ENCODE measurements at regions not wholly inside any gene's neighbourhood (a gene's known extent, or its start where the extent isn't known, plus 50 kb on each side); places are given as distances from the start of the nearest gene placed in this dataset.
"Not testable (repeated sequence)": the region's sequence is repeated elsewhere in the genome, so short reads cannot be mapped to it uniquely, and the experiment has no call there.

DNA sequence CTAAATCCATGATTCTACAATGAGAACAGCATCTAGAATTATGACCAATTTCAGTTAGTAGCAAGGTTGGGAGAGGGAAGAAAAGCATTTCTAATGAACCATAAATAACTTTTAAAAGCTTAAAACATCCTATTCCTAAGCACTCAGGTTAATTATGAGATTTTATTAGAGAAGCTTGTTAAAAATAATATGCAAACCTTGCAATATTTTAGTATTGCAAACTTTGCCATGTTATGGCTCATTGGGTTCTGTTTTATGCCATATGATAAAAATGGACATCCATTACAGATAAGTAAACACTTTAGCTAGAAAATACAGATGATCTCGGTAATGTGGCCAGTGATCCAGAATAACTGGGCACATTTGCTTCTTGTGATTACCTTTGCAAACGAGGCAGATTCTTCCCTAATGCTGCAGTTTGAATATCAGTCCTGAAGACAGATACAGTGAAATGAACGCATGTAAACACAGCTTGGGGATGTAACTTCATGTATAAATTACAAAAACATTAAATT lies 447.0 kb downstream of the PLK2 start:
- FAIRE-seq = no peak

DNA sequence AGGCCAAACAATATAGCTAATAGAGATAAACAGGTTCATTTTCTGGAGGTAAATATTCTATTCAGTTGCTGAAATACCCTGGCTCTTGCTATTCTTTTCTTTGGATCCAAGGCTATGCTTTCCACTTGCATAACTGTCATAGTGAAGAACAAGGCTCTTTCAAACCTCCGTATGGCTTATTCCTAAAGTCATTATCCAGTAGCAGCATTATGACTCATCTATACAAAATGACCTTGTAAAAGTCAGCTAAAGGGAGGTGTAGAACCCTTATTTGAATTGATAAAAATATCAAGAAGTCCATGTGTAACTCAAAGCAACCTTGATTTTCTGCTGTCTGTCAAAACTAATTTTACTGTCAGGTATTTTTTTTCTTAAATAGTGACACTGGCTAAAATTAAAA lies 447.8 kb downstream of the PLK2 start:
- FAIRE-seq = no peak

DNA sequence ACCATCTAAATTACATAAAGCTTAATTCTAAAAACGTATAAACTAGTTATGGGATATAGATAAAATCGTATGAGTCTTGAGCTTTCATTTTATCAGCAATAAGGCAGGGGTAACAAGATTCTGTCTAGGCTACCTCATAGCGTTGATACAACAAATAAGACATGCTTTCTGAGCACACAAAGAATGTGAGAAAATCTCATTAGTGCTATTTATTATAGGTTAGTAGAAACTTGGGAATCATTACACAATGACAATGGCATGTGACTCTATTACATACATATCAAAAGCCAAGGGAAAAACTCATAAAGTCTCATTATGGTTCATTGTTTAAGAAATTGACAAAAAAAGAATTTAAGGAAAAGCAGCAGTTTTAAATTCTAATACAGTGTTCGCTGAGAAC lies 448.6 kb downstream of the PLK2 start:
- FAIRE-seq = no peak

GRCh38 chr5:58009754-58010153 lies 450.1 kb downstream of the PLK2 start:
- no peak for FAIRE-seq

- FAIRE-seq = no peak
Measured at GRCh38 chr5:58002323-58002722, 457.6 kb downstream of the PLK2 start.

- FAIRE-seq = no peak
Measured at GRCh38 chr5:57993866-57994265, 466.0 kb downstream of the PLK2 start.

- no peak for FAIRE-seq
Measured at GRCh38 chr5:57989378-57989777, 470.5 kb downstream of the PLK2 start.

GRCh38 chr5:57988813-57989212 lies 471.1 kb downstream of the PLK2 start:
- no peak for FAIRE-seq

DNA sequence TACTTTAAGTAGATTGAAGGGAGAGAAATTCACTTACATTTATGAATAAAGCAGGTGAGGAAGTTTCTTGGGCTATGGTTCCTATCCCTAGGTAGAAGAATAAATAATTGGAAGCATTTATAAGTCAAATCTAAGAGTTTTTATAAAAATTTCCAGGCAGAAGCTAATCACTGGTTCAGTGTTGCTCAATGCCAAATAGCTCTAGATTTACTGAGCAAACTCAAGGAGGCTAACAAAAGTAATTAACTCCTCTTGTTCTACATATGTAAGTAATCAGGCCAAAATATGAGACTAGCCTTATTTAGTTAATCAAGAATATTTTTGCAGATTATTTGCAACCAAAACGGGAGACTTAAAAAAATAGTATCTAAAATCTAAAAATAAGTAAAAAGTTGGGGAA lies 472.3 kb downstream of the PLK2 start:
- FAIRE-seq = no peak

GRCh38 chr5:57986761-57987341 lies 473.0 kb downstream of the PLK2 start:
- no peak for FAIRE-seq

DNA sequence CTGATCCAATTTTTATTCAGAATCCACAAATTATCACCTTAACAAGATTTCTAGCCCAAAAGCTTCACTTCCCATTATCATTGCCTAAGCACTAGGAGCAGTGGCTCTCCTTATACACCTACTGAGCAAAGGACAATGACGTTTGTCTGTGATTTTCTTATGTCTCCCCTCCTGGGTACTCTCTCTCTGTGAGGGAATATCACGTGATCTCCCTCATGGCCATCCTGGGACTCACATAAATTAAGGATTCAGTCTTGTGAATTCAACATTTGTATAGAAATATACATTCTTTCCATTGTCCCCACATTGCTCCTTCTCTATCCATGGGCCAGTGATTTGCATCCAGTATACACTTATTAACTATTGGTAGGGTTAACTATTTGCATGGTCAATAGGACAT lies 476.5 kb downstream of the PLK2 start:
- no peak for FAIRE-seq

DNA sequence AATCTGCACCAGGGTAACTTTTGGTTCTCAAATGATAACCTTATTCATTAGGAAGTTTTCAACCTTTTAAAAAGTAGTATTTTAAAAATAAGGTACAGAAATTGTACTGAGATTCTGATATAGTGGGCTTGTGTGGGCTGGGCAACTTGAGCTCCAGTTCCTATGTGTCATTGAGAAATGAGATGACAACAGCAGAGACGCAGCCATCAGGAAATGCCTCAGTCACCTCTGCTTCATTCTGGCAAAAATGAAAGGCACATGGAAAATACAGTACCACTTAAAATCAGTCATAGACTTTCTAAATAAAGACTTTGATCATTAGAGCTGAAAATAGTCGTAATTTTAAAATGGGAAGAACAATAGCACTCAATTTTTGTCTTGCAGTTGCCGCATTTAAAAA lies 480.2 kb downstream of the PLK2 start:
- FAIRE-seq = no peak

DNA sequence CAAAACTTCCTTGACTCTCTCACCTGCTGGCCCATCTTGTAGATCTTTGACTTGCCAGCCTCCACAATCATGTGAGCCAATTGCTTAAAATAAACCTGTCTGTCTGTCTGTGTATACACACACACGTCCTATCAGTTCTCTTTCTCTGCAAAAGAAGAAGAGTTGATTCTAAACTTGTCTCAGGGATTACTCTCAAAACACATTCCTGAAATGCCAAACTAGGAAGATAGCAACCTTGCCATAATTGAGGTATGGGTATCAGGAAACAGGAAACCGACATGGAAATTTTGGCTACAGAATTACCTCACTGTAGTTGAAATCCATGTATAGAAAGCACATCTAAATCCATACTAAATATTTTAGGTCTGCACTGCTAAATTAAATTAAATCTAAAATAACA lies 483.4 kb downstream of the PLK2 start:
- no peak for FAIRE-seq

- FAIRE-seq = not testable (repeated sequence)
Measured at GRCh38 chr5:57972099-57972498, 487.8 kb downstream of the PLK2 start.

- FAIRE-seq = no peak
Measured at GRCh38 chr5:57960569-57960968, 478.0 kb upstream of the ACTBL2 start.

DNA sequence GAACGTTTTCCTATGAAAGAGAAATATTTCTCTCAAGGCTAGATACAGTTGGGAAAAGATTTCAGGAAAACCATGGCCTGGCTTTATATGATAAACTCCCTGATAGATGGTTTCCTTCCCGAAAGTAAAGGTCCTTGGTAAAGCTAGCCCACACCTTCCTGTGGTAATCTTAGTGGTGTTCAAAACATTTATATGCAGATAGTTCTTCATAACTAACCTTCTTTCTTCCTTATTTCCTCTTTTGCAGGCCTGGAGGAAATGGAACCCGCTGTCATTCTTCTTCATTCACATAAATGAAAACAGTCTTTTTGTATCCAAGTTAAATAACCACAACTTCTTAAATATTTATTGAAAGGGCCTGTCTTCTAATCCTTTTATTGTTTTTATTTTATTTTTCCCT lies 474.0 kb upstream of the ACTBL2 start:
- no peak for FAIRE-seq

- no peak for FAIRE-seq
Measured at GRCh38 chr5:57955511-57955910, 472.9 kb upstream of the ACTBL2 start.

DNA sequence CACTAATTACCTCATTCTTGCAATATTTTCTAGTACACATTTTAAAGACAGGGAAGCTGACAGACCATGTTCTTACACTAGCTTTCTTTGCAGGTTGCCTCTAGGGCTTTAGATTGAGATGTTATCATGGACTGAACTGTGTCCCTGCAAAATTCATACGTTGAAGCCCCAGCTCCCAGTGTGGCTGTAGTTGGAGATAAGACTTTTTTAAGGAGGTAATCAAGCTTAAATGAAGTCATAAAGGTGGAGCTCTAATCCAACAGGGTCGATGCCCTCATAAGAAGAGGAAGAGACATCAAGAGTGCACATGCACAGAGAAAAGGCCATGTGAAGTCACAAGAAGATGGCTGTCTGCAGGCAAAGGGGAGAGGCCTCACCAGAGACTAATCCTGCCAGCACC lies 471.2 kb upstream of the ACTBL2 start:
- no peak for FAIRE-seq

DNA sequence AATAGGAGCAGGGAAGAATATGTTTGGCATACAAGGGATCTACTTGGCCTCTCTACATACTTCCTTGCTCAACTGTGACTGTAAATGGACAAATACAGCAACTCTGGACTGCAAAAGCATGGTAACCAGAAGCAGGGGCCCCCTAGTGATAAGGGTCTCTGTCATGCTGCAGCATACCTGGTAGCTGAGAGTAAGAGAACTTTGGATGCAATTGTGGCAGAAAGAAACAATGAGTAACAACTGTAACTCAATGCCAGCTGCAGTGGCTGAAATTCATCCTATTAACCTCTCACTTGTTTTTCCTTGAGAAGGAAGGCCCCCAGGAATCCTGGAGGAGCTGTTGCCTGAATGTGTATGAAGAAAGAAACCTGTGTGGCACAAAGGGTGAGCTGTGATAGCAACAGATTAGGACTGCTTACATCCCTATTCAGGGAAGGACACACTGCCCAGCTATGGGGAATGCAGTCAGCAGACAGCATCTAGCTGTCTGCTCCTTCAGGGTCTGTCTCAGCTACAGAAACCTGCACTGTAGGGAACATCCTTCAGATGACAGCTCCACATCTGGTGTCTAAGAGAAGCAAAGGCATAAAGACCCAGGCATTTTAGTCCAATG lies 468.1 kb upstream of the ACTBL2 start:
- no peak for FAIRE-seq

DNA sequence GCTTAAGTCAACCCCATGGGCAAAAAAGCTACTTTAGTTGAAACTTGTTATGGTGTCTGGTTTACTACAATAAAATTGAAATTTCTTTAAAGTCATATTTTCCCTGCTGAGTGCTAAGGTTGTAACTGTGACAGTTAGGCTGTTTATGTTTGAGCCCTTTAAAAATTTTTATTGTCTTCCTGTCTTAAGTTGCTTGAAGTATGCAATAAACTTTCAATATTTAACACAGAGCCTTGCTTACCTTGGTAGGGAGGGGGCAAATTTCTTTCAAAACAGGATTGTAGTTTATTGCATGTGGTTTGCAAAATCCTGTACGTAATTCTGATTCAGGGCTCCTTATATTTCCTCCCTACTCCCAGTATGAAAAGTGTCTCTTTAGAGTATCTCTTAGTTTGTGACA lies 465.5 kb upstream of the ACTBL2 start:
- FAIRE-seq = no peak

GRCh38 chr5:57947181-57947580 lies 464.6 kb upstream of the ACTBL2 start:
- no peak for FAIRE-seq

DNA sequence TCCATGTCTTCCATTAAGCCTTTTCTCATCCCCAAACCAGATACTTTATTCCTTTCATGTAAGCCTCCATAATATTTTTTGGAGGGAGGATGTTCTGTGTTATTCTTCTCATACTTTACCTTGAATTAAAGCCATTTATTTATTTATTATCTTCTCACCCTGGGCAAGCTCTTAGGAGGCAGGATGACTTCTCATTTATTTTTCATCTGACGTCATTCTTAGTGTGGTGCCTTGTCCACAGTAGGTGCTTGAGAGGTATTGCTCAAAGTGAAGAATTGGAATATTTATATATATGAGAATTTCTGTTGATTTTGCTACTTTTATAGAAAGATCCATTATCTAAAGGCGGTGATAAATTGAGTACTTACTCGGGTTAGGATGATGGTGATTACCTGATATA lies 458.3 kb upstream of the ACTBL2 start:
- FAIRE-seq = no peak

DNA sequence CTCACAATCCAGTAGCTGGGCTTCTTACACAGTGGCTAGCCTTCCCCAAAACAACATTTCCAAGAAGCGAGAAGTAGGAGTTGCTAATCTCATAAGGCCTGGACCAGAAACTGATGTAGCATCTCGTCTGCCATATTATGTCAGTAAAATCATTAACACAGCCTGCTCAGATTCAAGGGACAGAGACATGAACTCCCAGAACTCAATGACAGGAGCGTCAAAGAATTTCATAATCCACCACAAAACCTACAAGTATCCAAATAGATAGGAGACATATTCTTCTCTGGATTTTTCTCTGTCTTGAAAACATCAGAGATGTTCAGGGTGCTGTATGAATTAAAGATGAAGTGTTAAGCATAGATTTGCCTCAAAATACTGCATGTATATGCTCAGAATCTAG lies 457.6 kb upstream of the ACTBL2 start:
- no peak for FAIRE-seq

GRCh38 chr5:57939771-57940170 lies 457.2 kb upstream of the ACTBL2 start:
- no peak for FAIRE-seq

DNA sequence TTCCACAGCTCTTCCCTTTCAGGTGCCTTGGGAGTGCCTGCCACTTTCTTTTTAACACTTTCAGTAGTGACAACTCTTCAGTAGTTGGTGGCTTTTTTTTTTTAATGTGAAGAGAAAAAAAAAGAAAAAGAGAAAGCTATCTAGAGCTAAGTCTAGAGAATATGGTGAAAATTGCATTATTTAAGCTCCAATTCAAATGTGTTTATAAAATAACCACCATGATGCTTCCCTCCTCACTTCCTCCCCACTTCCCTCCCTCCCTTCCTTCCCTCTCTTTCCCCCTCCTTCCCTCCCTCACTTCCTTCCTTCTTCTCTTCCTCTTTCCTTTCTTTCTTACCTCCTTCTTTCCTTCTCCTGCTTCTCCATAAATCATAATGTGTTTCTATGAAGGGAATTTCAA lies 456.7 kb upstream of the ACTBL2 start:
- FAIRE-seq = no peak

Measured in colon (tissue), 2 donors.